GM13977 (cell line): ENCODE measurements at regions not wholly inside any gene's neighbourhood (a gene's known extent, or its start where the extent isn't known, plus 50 kb on each side); places are given as distances from the start of the nearest gene placed in this dataset.

Source experiments
- DNase-seq: peaks from one replicate; pipeline ENCODE4 v3.0.0; 2012; ENCODE audit warnings: low spot score
- in situ Hi-C: fragments of 300-500 bp; cut with MboI; formaldehyde crosslinking; loops from one replicate; pipeline ENCODE4 v1.12.0; 2022; ENCODE audit warnings: low sequenced_read_pairs, low pct_unique_long_range_greater_than_20kb, mixed read lengths, inconsistent platforms; ENCODE audit not compliant: unreplicated experiment
- TF ChIP-seq, protein P1 (sequence below): IDR thresholded peaks from 2 replicates; pipeline ENCODE4 v1.5.1; 2012; ENCODE audit warnings: mild to moderate bottlenecking, control low read depth; ENCODE audit not compliant: insufficient read depth; ENCODE audit errors: extremely low read depth, missing control alignments

- TF ChIP-seq, protein P1, sequence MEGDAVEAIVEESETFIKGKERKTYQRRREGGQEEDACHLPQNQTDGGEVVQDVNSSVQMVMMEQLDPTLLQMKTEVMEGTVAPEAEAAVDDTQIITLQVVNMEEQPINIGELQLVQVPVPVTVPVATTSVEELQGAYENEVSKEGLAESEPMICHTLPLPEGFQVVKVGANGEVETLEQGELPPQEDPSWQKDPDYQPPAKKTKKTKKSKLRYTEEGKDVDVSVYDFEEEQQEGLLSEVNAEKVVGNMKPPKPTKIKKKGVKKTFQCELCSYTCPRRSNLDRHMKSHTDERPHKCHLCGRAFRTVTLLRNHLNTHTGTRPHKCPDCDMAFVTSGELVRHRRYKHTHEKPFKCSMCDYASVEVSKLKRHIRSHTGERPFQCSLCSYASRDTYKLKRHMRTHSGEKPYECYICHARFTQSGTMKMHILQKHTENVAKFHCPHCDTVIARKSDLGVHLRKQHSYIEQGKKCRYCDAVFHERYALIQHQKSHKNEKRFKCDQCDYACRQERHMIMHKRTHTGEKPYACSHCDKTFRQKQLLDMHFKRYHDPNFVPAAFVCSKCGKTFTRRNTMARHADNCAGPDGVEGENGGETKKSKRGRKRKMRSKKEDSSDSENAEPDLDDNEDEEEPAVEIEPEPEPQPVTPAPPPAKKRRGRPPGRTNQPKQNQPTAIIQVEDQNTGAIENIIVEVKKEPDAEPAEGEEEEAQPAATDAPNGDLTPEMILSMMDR = no peak
- in situ Hi-C loops = no loop called here
- no peak for DNase-seq
These were observed 638.1 kb upstream of the AGA start for GRCh38 chr4:178080312-178080711.

- TF ChIP-seq, protein P1 = no peak
- in situ Hi-C loops = no loop called here
- no peak for DNase-seq
These were observed 638.9 kb upstream of the AGA start for GRCh38 chr4:178081176-178081575.

- DNase-seq = no peak
- in situ Hi-C loops = no loop called here
- TF ChIP-seq, protein P1 = no peak
These were observed 639.7 kb upstream of the AGA start for GRCh38 chr4:178081896-178082295.

DNA sequence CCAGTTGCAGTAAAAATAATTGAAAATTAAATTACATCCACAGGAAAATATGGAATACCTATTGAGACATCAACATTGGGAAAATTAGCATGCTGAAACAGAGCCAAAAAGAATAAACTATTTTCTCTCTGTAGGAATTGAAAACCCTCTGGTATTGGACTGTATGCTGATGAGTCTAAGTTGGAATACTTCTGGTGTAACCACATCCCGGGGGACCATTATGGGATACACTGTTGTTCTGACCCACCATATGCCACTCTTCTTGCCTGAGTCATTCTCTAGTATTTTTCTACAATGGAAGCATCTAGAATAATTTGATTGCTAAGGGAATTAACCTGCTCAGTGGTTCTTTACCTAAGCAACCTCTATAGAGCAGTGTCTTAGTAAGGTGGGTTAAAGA lies 640.7 kb upstream of the AGA start:
- TF ChIP-seq, protein P1 = no peak
- no peak for DNase-seq
- in situ Hi-C loops = no loop called here

DNA sequence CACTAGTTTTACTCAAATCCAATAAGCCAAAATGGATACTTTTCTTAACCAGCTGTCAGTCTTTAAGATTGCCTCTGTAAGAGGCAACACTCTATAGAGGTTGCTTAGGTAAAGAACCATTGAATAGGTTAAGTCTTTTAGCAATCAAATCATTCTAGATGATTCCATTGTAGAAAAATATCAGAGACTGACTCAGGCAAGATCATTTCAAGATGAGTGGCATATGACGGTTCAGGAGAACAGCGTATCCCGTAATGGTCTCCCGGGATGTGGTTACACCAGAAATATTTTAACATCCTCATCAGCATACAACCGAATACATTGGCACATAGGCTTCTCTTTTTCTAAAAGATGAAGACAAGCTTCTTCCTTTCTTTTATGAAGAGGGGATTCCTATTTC lies 641.7 kb upstream of the AGA start:
- in situ Hi-C loops = no loop called here
- TF ChIP-seq, protein P1 = no peak
- DNase-seq = no peak

GRCh38 chr4:178086320-178086719 lies 644.1 kb upstream of the AGA start:
- DNase-seq = no peak
- in situ Hi-C loops = no loop called here
- TF ChIP-seq, protein P1 = no peak
